NCI-H2029 (cell line): ENCODE measurements at regions not wholly inside any gene's neighbourhood (a gene's known extent, or its start where the extent isn't known, plus 50 kb on each side); places are given as distances from the start of the nearest gene placed in this dataset.

Experiments used
- DNase-seq: peaks from one replicate; lab custom pipeline; 2025; lab: John Stamatoyannopoulos, UW

GRCh38 chr3:45277636-45278035 lies 51.5 kb upstream of the TMEM158 start:
- DNase-seq, result no peak

GRCh38 chr3:45280232-45280631 lies 54.1 kb upstream of the TMEM158 start:
- DNase-seq, result no peak

GRCh38 chr3:45280971-45281370 lies 54.9 kb upstream of the TMEM158 start:
- no peak for DNase-seq

GRCh38 chr3:45283471-45283870 lies 57.4 kb upstream of the TMEM158 start:
- DNase-seq, result no peak

- no peak for DNase-seq
These were observed 71.2 kb upstream of the TMEM158 start for GRCh38 chr3:45297331-45297730.

GRCh38 chr3:45302470-45302869 lies 76.4 kb upstream of the TMEM158 start:
- DNase-seq, result no peak

GRCh38 chr3:45306406-45307008 lies 80.4 kb upstream of the TMEM158 start:
- no peak for DNase-seq

GRCh38 chr3:45309876-45310275 lies 78.5 kb upstream of the LARS2 start:
- peak; percentile 96 for DNase-seq

- no peak for DNase-seq
These were observed 77.0 kb upstream of the LARS2 start for GRCh38 chr3:45311327-45311726.

- no peak for DNase-seq
These were observed 76.2 kb upstream of the LARS2 start for GRCh38 chr3:45311953-45312801.

- no peak for DNase-seq
These were observed 75.4 kb upstream of the LARS2 start for GRCh38 chr3:45312836-45313493.

GRCh38 chr3:45313743-45314403 lies 74.5 kb upstream of the LARS2 start:
- DNase-seq, result no peak

GRCh38 chr3:45317710-45318109 lies 70.7 kb upstream of the LARS2 start:
- no peak for DNase-seq

- DNase-seq, result no peak
These were observed 69.7 kb upstream of the LARS2 start for GRCh38 chr3:45318689-45319088.

GRCh38 chr3:45319231-45319995 lies 69.0 kb upstream of the LARS2 start:
- DNase-seq, result no peak

GRCh38 chr3:45319996-45320305 lies 68.4 kb upstream of the LARS2 start:
- no peak for DNase-seq

- DNase-seq, result no peak
These were observed 67.4 kb upstream of the LARS2 start for GRCh38 chr3:45320986-45321385.

- DNase-seq, result no peak
These were observed 66.6 kb upstream of the LARS2 start for GRCh38 chr3:45321607-45322391.

GRCh38 chr3:45322616-45323015 lies 65.8 kb upstream of the LARS2 start:
- no peak for DNase-seq

GRCh38 chr3:45325676-45326075 lies 62.7 kb upstream of the LARS2 start:
- DNase-seq, result no peak

GRCh38 chr3:45329761-45330305 lies 58.5 kb upstream of the LARS2 start:
- no peak for DNase-seq
